Peyer's patch (tissue), 4 donors: ENCODE measurements at regions not wholly inside any gene's neighbourhood (a gene's known extent, or its start where the extent isn't known, plus 50 kb on each side); places are given as distances from the start of the nearest gene placed in this dataset.

Experiments
- DNase-seq, 3 donors: peaks; one replicate each; pipeline ENCODE4 v3.0.0-alpha.2; 2017 to 2019
- H3K27ac ChIP-seq, 4 donors: fragments of 200-600 bp; sonication (generic); one replicate each; pipeline ENCODE4 v1.5.1; 2016 to 2019
- H3K27me3 ChIP-seq, 2 donors: fragments of 200-600 bp; sonication (generic); one replicate each; pipeline ENCODE4 v1.5.1; 2019
- H3K36me3 ChIP-seq, 3 donors: fragments of 200-600 bp; sonication (generic); one replicate each; pipeline ENCODE4 v1.5.1; 2016 to 2019
- H3K4me1 ChIP-seq, 4 donors: fragments of 200-600 bp; sonication (generic); one replicate each; pipeline ENCODE4 v1.5.1; 2016 to 2019
- H3K4me3 ChIP-seq, 4 donors: fragments of 200-600 bp; sonication (generic); 1 replicate in 3 of 4; 2 replicates in 1 of 4; pipeline ENCODE4 v1.5.1; 2016 to 2019; ENCODE audit warnings: mild to moderate bottlenecking in 1 of 4
- H3K9me3 ChIP-seq, 4 donors: fragments of 200-600 bp; sonication (generic); one replicate each; pipeline ENCODE4 v1.5.1; 2016 to 2019; ENCODE audit warnings: mild to moderate bottlenecking in 1 of 4
- CTCF ChIP-seq, 6 experiments: fragments of 450-650 bp in 4 of 6; fragments of 200-600 bp in 2 of 6; sonication (generic) in 1 of 6; IDR thresholded peaks; one replicate each; pipeline ENCODE4 v1.5.1; 2017 to 2019; ENCODE audit warnings: antibody characterized with exemption in 6 of 6, mild to moderate bottlenecking in 3 of 6, moderate library complexity in 1 of 6
- POLR2A ChIP-seq, 2 donors: fragments of 450-650 bp; IDR thresholded peaks; one replicate each; pipeline ENCODE4 v1.5.1; 2017; ENCODE audit warnings: antibody characterized with exemption in 2 of 2, mild to moderate bottlenecking in 2 of 2, moderate library complexity in 2 of 2

- DNase-seq = no peak
- Histone ChIP-seq H3K4me3 (no peak overlapping the region), H3K4me1 (no peaks in the 10 kb centered on the region), H3K9me3 (no peaks in the 10 kb centered on the region), H3K36me3 (no peaks in the 10 kb centered on the region), H3K27ac (no peak overlapping the region), H3K27me3 (no peaks in the 10 kb centered on the region)
- TF ChIP-seq POLR2A (IDR thresholded peaks at IDR 0.05) = no peak
- no peak for TF ChIP-seq CTCF (IDR thresholded peaks at IDR 0.05)
Measured at GRCh38 chr5:105773241-105773640, 1897.5 kb downstream of the EFNA5 start.

DNA sequence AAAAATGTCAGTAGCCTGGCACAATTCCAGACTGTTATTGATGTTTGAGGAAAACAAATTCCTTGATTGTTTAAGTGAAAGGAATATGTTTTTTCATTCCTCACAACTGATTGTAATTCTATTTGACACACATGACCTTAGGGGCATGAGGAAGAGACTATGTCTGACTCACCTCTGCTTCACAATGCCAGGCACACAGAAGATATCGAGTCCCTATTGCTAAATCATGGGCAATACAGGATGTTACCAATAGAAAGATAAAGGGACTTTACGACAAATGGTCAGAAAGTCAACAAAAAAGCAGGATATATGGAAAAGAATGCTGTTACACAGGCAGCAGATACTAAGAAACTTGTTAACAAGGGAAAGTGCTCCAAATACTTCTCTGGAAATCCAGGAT, 1903.5 kb downstream of the EFNA5 start:
- TF ChIP-seq CTCF (IDR thresholded peaks at IDR 0.05) (no peak), POLR2A (IDR thresholded peaks at IDR 0.05) (no peak)
- no peaks in the 10 kb centered on the region for H3K4me1 ChIP-seq
- no peaks in the 10 kb centered on the region for H3K36me3 ChIP-seq
- no peaks in the 10 kb centered on the region for H3K9me3 ChIP-seq
- H3K27ac ChIP-seq = no peak overlapping the region
- no peak for DNase-seq
- H3K4me3 ChIP-seq = no peak overlapping the region
- H3K27me3 ChIP-seq = no peaks in the 10 kb centered on the region

DNA sequence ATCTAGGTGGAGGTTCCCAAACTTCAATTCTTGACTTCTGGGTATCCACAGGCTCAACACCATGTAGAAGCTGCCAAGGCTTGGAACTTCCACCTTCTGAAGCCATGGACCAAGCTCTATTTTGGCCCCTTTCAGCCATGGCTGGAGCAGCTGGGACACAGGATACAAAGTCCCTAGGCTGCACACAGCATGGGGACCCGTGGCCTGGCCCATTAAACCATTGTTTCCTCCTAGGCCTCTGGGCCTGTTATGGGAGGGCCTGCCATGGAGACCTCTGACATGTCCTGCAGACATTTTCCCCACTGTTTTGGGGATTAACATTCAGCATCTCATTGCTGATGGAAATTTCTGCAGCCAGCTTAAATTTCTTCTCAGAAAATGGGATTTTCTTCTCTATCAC, 1908.0 kb downstream of the EFNA5 start:
- Histone ChIP-seq H3K36me3 (no peaks in the 10 kb centered on the region), H3K4me1 (no peaks in the 10 kb centered on the region), H3K4me3 (no peak overlapping the region), H3K27me3 (no peaks in the 10 kb centered on the region), H3K27ac (no peak overlapping the region), H3K9me3 (no peaks in the 10 kb centered on the region)
- TF ChIP-seq CTCF (IDR thresholded peaks at IDR 0.05) (no peak), POLR2A (IDR thresholded peaks at IDR 0.05) (no peak)
- DNase-seq = no peak

GRCh38 chr5:105754056-105754455, 1916.7 kb downstream of the EFNA5 start:
- Histone ChIP-seq H3K27me3 (no peaks in the 10 kb centered on the region), H3K9me3 (no peaks in the 10 kb centered on the region), H3K27ac (no peak overlapping the region), H3K4me3 (no peak overlapping the region), H3K4me1 (no peaks in the 10 kb centered on the region), H3K36me3 (no peaks in the 10 kb centered on the region)
- no peak for DNase-seq
- TF ChIP-seq CTCF (IDR thresholded peaks at IDR 0.05) = no peak
- TF ChIP-seq POLR2A (IDR thresholded peaks at IDR 0.05) = no peak

DNA sequence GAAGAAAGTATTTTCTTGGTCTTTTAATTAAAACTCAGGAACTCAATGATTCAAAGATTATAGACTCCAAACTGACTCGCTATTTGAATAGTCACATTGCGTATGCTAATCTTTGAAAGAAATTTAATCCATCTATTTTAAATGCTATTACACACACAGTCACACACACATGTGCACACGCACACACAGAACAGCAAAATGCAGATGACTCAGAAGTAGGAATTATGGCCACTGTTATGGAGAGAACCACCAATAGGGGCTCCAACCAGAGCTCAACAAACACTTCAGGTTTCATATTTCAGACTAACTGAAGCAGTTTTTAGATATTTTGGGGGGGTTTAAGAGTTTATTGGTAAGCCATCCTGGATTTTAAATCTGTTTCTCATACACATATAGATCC, 1917.9 kb downstream of the EFNA5 start:
- H3K27me3 ChIP-seq = no peaks in the 10 kb centered on the region
- no peaks in the 10 kb centered on the region for H3K9me3 ChIP-seq
- no peak overlapping the region for H3K27ac ChIP-seq
- no peak for TF ChIP-seq CTCF (IDR thresholded peaks at IDR 0.05)
- no peak for TF ChIP-seq POLR2A (IDR thresholded peaks at IDR 0.05)
- no peak overlapping the region for H3K4me3 ChIP-seq
- no peak for DNase-seq
- no peaks in the 10 kb centered on the region for H3K4me1 ChIP-seq
- H3K36me3 ChIP-seq = no peaks in the 10 kb centered on the region

GRCh38 chr5:105751908-105752307, 1918.8 kb downstream of the EFNA5 start:
- Histone ChIP-seq H3K4me3 (no peak overlapping the region), H3K36me3 (no peaks in the 10 kb centered on the region), H3K27me3 (no peaks in the 10 kb centered on the region), H3K27ac (no peak overlapping the region), H3K9me3 (no peaks in the 10 kb centered on the region), H3K4me1 (no peaks in the 10 kb centered on the region)
- no peak for DNase-seq
- TF ChIP-seq POLR2A (IDR thresholded peaks at IDR 0.05) (no peak), CTCF (IDR thresholded peaks at IDR 0.05) (no peak)
